HCT116 (cell line): ENCODE measurements at regions not wholly inside any gene's neighbourhood (a gene's known extent, or its start where the extent isn't known, plus 50 kb on each side); places are given as distances from the start of the nearest gene placed in this dataset.

Experiments
- ATAC-seq: fragments of 200-7000 bp; cut with Tn5 transposase; 2 replicates; pipeline ENCODE4 v1.9.1; 2020; ENCODE audit warnings: mild to moderate bottlenecking, moderate library complexity
- BruUV-seq: library from RNA; stranded (reverse); fragments of 400-500 nt; replicated peaks from 2 replicates; lab custom pipeline; 2021; lab: Mats Ljungman, UMichigan
- CTCF ChIA-PET: fragments of 300-600 bp; sonication (Branson Sonifier 250); formaldehyde crosslinking; loops from one replicate; lab custom pipeline; 2021; ENCODE audit warnings: antibody characterized with exemption; lab: Charles Lee
- POLR2A ChIA-PET: fragments of 300-600, 350-600 bp; sonication (Branson Sonifier 250); formaldehyde crosslinking; loops from one replicate; lab custom pipeline; 2021; ENCODE audit warnings: antibody characterized with exemption; lab: Charles Lee
- RAD21 ChIA-PET, 2 experiments: fragments of 300-600 bp; sonication (Branson Sonifier 250); formaldehyde crosslinking; loops; one replicate each; lab custom pipeline; 2023; ENCODE audit warnings: low total read pairs in 2 of 2; ENCODE audit not compliant: uncharacterized antibody in 2 of 2, unreplicated experiment in 2 of 2, low non-redundant PET in 1 of 2; lab: Charles Lee
- DNase-seq: peaks from one replicate; pipeline ENCODE4 v3.0.0-alpha.2; 2010; ENCODE audit warnings: low read depth, low spot score
- H2AFZ ChIP-seq: fragments of 200-600 bp; shearing (Covaris generic), sonication (generic); 2 replicates; pipeline ENCODE4 v1.6.1; 2017; ENCODE audit warnings: low read depth, mixed run types, mixed read lengths, antibody characterized with exemption, low read length; ENCODE audit not compliant: poor library complexity, severe bottlenecking
- H3K27ac ChIP-seq: 2 replicates; pipeline ENCODE4 v1.5.1; 2012; ENCODE audit warnings: low read depth, low read length
- H3K27me3 ChIP-seq: fragments of 200-600 bp; sonication (generic); 2 replicates; pipeline ENCODE4 v1.6.1; 2016; ENCODE audit warnings: mixed run types, low read length, mixed read lengths; ENCODE audit not compliant: insufficient read depth
- H3K36me3 ChIP-seq, 2 experiments: fragments of 200-500 bp in 1 of 2; fragments of 200-600 bp in 1 of 2; sonication (Bioruptor generic) in 1 of 2; sonication (generic) in 1 of 2; 2 replicates each; pipeline versions ENCODE4 v1.5.1 to v1.6.1; 2014 to 2016; ENCODE audit warnings: low read length in 2 of 2, inconsistent platforms in 1 of 2, mixed read lengths in 1 of 2, mixed run types in 1 of 2; ENCODE audit not compliant: insufficient read depth in 2 of 2, control insufficient read depth in 1 of 2
- H3K4me1 ChIP-seq, 2 experiments: fragments of 200-600 bp in 1 of 2; sonication (generic) in 1 of 2; 2 replicates each; pipeline versions ENCODE4 v1.5.1 to v1.6.1; 2012 to 2017; ENCODE audit warnings: low read length in 2 of 2, inconsistent platforms in 1 of 2, mild to moderate bottlenecking in 1 of 2, mixed read lengths in 1 of 2, mixed run types in 1 of 2, moderate library complexity in 1 of 2; ENCODE audit not compliant: insufficient read depth in 2 of 2, control insufficient read depth in 1 of 2
- H3K4me2 ChIP-seq: fragments of 200-600 bp; sonication (generic); 2 replicates; pipeline ENCODE4 v1.6.1; 2017; ENCODE audit warnings: mixed run types, low read length, mixed read lengths
- H3K4me3 ChIP-seq, 2 experiments: fragments of 200-600 bp in 1 of 2; sonication (generic) in 1 of 2; replicated peaks in 1 of 2; 2 replicates each; pipeline ENCODE4 v1.5.1; 2011 to 2016; ENCODE audit warnings: low read length in 2 of 2, control low read depth in 1 of 2, low read depth in 1 of 2, mild to moderate bottlenecking in 1 of 2, mixed read lengths in 1 of 2, mixed run types in 1 of 2
- H3K79me2 ChIP-seq: fragments of 200-600 bp; sonication (generic); 2 replicates; pipeline ENCODE4 v1.6.1; 2017; ENCODE audit warnings: mild to moderate bottlenecking, mixed run types, low read length, moderate library complexity, mixed read lengths; ENCODE audit not compliant: insufficient read depth
- H3K9ac ChIP-seq: fragments of 200-600 bp; sonication (generic); 2 replicates; pipeline ENCODE4 v1.6.1; 2016; ENCODE audit warnings: low read length, mixed read lengths
- H3K9me2 ChIP-seq: fragments of 200-600 bp; sonication (generic), shearing (Covaris generic); 2 replicates; pipeline ENCODE4 v1.6.1; 2017; ENCODE audit warnings: mixed run types, mild to moderate bottlenecking, moderate library complexity; ENCODE audit not compliant: insufficient read depth
- H3K9me3 ChIP-seq, 2 experiments: fragments of 200-500 bp in 1 of 2; fragments of 200-600 bp in 1 of 2; sonication (Bioruptor generic) in 1 of 2; sonication (generic) in 1 of 2; 2 replicates each; pipeline ENCODE4 v1.6.1; 2014 to 2017; ENCODE audit warnings: low read length in 2 of 2, mixed read lengths in 2 of 2, inconsistent platforms in 1 of 2, low read depth in 1 of 2, mild to moderate bottlenecking in 1 of 2, mixed run types in 1 of 2, moderate library complexity in 1 of 2; ENCODE audit not compliant: control insufficient read depth in 1 of 2, insufficient read depth in 1 of 2
- H4K20me1 ChIP-seq: fragments of 200-600 bp; sonication (generic), shearing (Covaris generic); 2 replicates; pipeline ENCODE4 v1.6.1; 2017; ENCODE audit warnings: mixed run types, mild to moderate bottlenecking, moderate library complexity; ENCODE audit not compliant: insufficient read depth
- CBX3 ChIP-seq: IDR thresholded peaks from 2 replicates; pipeline ENCODE4 v1.6.1; 2012; ENCODE audit warnings: low read depth
- CEBPB ChIP-seq: IDR thresholded peaks from 2 replicates; pipeline ENCODE4 v1.6.1; 2012; ENCODE audit warnings: low read depth
- CTCF ChIP-seq, 3 experiments: fragments of 200-600 bp in 1 of 3; sonication (generic) in 1 of 3; IDR thresholded peaks in 2 of 3; conservative IDR thresholded peaks in 1 of 3; 2 replicates each; pipeline ENCODE4 v1.5.1; 2012 to 2017; ENCODE audit warnings: low read depth in 2 of 3, low read length in 2 of 3, antibody characterized with exemption in 1 of 3, borderline replicate concordance in 1 of 3, control low read depth in 1 of 3, mild to moderate bottlenecking in 1 of 3, mixed read lengths in 1 of 3, mixed run types in 1 of 3, moderate library complexity in 1 of 3; ENCODE audit not compliant: insufficient read depth in 1 of 3
- EZH2phosphoT487 ChIP-seq: fragments of 200-600 bp; IDR thresholded peaks from 2 replicates; pipeline ENCODE4 v1.6.1; 2018; ENCODE audit warnings: antibody characterized with exemption, borderline replicate concordance
- JUND ChIP-seq: IDR thresholded peaks from 2 replicates; pipeline ENCODE4 v1.6.1; 2012
- POLR2AphosphoS5 ChIP-seq: IDR thresholded peaks from 2 replicates; pipeline ENCODE4 v1.6.1; 2011; ENCODE audit warnings: mild to moderate bottlenecking, low read depth, low read length, moderate library complexity
- RAD21 ChIP-seq: IDR thresholded peaks from 2 replicates; pipeline ENCODE4 v1.6.1; 2012; ENCODE audit warnings: low read depth, mild to moderate bottlenecking
- SIN3A ChIP-seq: IDR thresholded peaks from 2 replicates; pipeline ENCODE4 v1.6.1; 2012; ENCODE audit warnings: low read depth
- SP1 ChIP-seq: IDR thresholded peaks from 2 replicates; pipeline ENCODE4 v1.6.1; 2012; ENCODE audit warnings: low read depth
- TCF7L2 ChIP-seq: IDR thresholded peaks from 2 replicates; pipeline ENCODE4 v1.7.0; 2011; ENCODE audit warnings: borderline replicate concordance, inconsistent platforms; ENCODE audit not compliant: insufficient read depth, insufficient read length; ENCODE audit errors: extremely low read depth
- YY1 ChIP-seq: IDR thresholded peaks from 2 replicates; pipeline ENCODE4 v1.6.1; 2011; ENCODE audit warnings: low read length, low read depth, moderate library complexity, mild to moderate bottlenecking; ENCODE audit not compliant: insufficient replicate concordance; ENCODE audit errors: extremely low read depth
- ZFX ChIP-seq: fragments of 450-650 bp; IDR thresholded peaks from 2 replicates; pipeline ENCODE4 v1.6.1; 2017
- ZNF274 ChIP-seq: fragments of 200-500 bp; sonication (Bioruptor generic); IDR thresholded peaks from 2 replicates; pipeline ENCODE4 v1.6.1; 2014; ENCODE audit warnings: mild to moderate bottlenecking, low read depth, low read length, inconsistent platforms
- intact Hi-C: fragments of 100-400 bp; cut with micrococcal nuclease; formaldehyde crosslinking; loops from 2 replicates; pipeline ENCODE4 v1.10.0; 2022
- TF ChIP-seq, protein P1 (sequence below): IDR thresholded peaks from 2 replicates; pipeline ENCODE4 v1.6.1; 2011; ENCODE audit warnings: mild to moderate bottlenecking, low read length, moderate library complexity; ENCODE audit not compliant: insufficient replicate concordance; ENCODE audit errors: extremely low read depth
- TF ChIP-seq, protein P2 (sequence below): IDR thresholded peaks from 2 replicates; pipeline ENCODE4 v1.6.1; 2012

GRCh38 chr4:16413814-16414555, 187.7 kb upstream of the TAPT1 start:
- CTCF ChIA-PET: no interaction called here
- no TSS peak for BruUV-seq
- RAD21 ChIA-PET: no interaction called here
- Histone ChIP-seq H3K4me2 (no peak overlapping the region), H3K27ac (no peak overlapping the region), H3K9ac (no peak overlapping the region), H3K4me3 (no peak overlapping the region), H4K20me1 (no peaks in the 10 kb centered on the region), H3K27me3 (peaks cover 26% of the 10 kb centered on the region), H3K9me3 (no peaks in the 10 kb centered on the region), H3K36me3 (no peaks in the 10 kb centered on the region), H3K4me1 (no peaks in the 10 kb centered on the region), H2AFZ (no peak overlapping the region), H3K9me2 (no peaks in the 10 kb centered on the region), H3K79me2 (no peaks in the 10 kb centered on the region)
- TF ChIP-seq ZFX: no peak
- TF ChIP-seq, protein P1, sequence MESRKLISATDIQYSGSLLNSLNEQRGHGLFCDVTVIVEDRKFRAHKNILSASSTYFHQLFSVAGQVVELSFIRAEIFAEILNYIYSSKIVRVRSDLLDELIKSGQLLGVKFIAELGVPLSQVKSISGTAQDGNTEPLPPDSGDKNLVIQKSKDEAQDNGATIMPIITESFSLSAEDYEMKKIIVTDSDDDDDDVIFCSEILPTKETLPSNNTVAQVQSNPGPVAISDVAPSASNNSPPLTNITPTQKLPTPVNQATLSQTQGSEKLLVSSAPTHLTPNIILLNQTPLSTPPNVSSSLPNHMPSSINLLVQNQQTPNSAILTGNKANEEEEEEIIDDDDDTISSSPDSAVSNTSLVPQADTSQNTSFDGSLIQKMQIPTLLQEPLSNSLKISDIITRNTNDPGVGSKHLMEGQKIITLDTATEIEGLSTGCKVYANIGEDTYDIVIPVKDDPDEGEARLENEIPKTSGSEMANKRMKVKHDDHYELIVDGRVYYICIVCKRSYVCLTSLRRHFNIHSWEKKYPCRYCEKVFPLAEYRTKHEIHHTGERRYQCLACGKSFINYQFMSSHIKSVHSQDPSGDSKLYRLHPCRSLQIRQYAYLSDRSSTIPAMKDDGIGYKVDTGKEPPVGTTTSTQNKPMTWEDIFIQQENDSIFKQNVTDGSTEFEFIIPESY: no peak
- no peak for TF ChIP-seq CBX3
- TF ChIP-seq SIN3A: no peak
- TF ChIP-seq, protein P2, sequence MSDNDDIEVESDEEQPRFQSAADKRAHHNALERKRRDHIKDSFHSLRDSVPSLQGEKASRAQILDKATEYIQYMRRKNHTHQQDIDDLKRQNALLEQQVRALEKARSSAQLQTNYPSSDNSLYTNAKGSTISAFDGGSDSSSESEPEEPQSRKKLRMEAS: no peak
- POLR2A ChIA-PET: no interaction called here
- no peak for ATAC-seq
- DNase-seq: no peak
- intact Hi-C loops: no loop called here

- Histone ChIP-seq H2AFZ (no peak overlapping the region), H3K9me3 (no peaks in the 10 kb centered on the region), H3K27me3 (peaks cover 26% of the 10 kb centered on the region), H3K4me2 (no peak overlapping the region), H3K36me3 (no peaks in the 10 kb centered on the region), H3K4me1 (no peaks in the 10 kb centered on the region), H3K27ac (no peak overlapping the region), H3K4me3 (no peak overlapping the region), H3K9ac (no peak overlapping the region), H3K9me2 (no peaks in the 10 kb centered on the region), H3K79me2 (no peaks in the 10 kb centered on the region), H4K20me1 (no peaks in the 10 kb centered on the region)
- ATAC-seq (no peak), DNase-seq (no peak)
- intact Hi-C loops: no loop called here
- ChIA-PET RAD21 (no interaction called here), POLR2A (no interaction called here), CTCF (no interaction called here)
- BruUV-seq: no TSS peak
- no peak for TF ChIP-seq EZH2phosphoT487
- TF ChIP-seq TCF7L2: no peak
- no peak for TF ChIP-seq RAD21
- no peak for TF ChIP-seq ZNF274
- TF ChIP-seq, protein P2: no peak
- no peak for TF ChIP-seq CEBPB
- TF ChIP-seq CBX3: no peak
- TF ChIP-seq SIN3A: no peak
- no peak for TF ChIP-seq SP1
- no peak for TF ChIP-seq POLR2AphosphoS5
- no peak for TF ChIP-seq YY1
- no peak for TF ChIP-seq CTCF (IDR thresholded peaks at IDR 0.05 in 2 of 3, conservative IDR thresholded peaks at IDR 0.05 in 1 of 3; ENCODE audit: borderline replicate concordance in 1 of 3, insufficient read depth in 1 of 3, low read depth in 2 of 3, low read length in 2 of 3)
- no peak for TF ChIP-seq JUND
Measured at GRCh38 chr4:16411501-16412085, 185.3 kb upstream of the TAPT1 start.
